Endothelial cell of umbilical vein (primary cell): ENCODE measurements at regions not wholly inside any gene's neighbourhood (a gene's known extent, or its start where the extent isn't known, plus 50 kb on each side); places are given as distances from the start of the nearest gene placed in this dataset.

Experiments
- BruUV-seq: library from RNA; stranded (reverse); fragments of 400-500 nt; replicated peaks from 2 replicates; lab custom pipeline; 2021; lab: Mats Ljungman, UMichigan
- CTCF ChIA-PET: fragments of 300-600, 350-600 bp; sonication (Branson Sonifier 250); formaldehyde crosslinking; loops from one replicate; lab custom pipeline; 2021; ENCODE audit warnings: antibody characterized with exemption, inconsistent platforms; lab: Charles Lee
- POLR2A ChIA-PET: fragments of 300-600, 350-600 bp; sonication (Branson Sonifier 250); formaldehyde crosslinking; loops from one replicate; lab custom pipeline; 2021; ENCODE audit warnings: antibody characterized with exemption, inconsistent platforms; lab: Charles Lee
- DNase-seq: peaks from one replicate; pipeline ENCODE4 v3.0.0-alpha.2; 2011; ENCODE audit warnings: low read depth, low spot score
- FAIRE-seq: peaks from 2 replicates; lab custom pipeline; 2011; peaks lifted over from hg19 to GRCh38; lab: Jason Lieb, UNC
- H2AFZ ChIP-seq: 2 replicates; pipeline ENCODE4 v1.6.0; 2012; ENCODE audit warnings: low read depth, low read length, control low read depth, inconsistent platforms
- H3K27ac ChIP-seq: 2 replicates; pipeline ENCODE4 v1.5.1; 2011; ENCODE audit warnings: low read depth, mild to moderate bottlenecking, control low read depth, low read length, moderate library complexity; ENCODE audit not compliant: insufficient read depth
- H3K27me3 ChIP-seq, 2 experiments: 2 replicates each; pipeline versions ENCODE4 v1.6.0 to v1.6.1; 2011; ENCODE audit warnings: low read length in 2 of 2, mixed read lengths in 1 of 2; ENCODE audit not compliant: control insufficient read depth in 2 of 2, insufficient read depth in 2 of 2
- H3K36me3 ChIP-seq, 2 experiments: 2 replicates in 1 of 2; 3 replicates in 1 of 2; pipeline ENCODE4 v1.5.1; 2011; ENCODE audit warnings: low read length in 2 of 2, mild to moderate bottlenecking in 1 of 2, moderate library complexity in 1 of 2; ENCODE audit not compliant: control insufficient read depth in 2 of 2, insufficient read depth in 2 of 2; ENCODE audit errors: extremely low read depth in 1 of 2
- H3K4me1 ChIP-seq: 3 replicates; pipeline ENCODE4 v1.5.1; 2011; ENCODE audit warnings: mild to moderate bottlenecking, low read length; ENCODE audit not compliant: control insufficient read depth, insufficient read depth; ENCODE audit errors: extremely low read depth
- H3K4me2 ChIP-seq: 2 replicates; pipeline ENCODE4 v1.6.1; 2011; ENCODE audit warnings: low read length, control low read depth, mixed read lengths; ENCODE audit not compliant: insufficient read depth
- H3K4me3 ChIP-seq, 3 experiments: fragments of 200-600 bp in 1 of 3; sonication (generic), shearing (Covaris generic) in 1 of 3; replicated peaks in 1 of 3; 2 replicates each; pipeline ENCODE4 v1.5.1; 2011 to 2016; ENCODE audit warnings: control low read depth in 3 of 3, low read length in 3 of 3, mild to moderate bottlenecking in 2 of 3, inconsistent platforms in 1 of 3, low read depth in 1 of 3, moderate library complexity in 1 of 3; ENCODE audit not compliant: insufficient read depth in 1 of 3
- H3K79me2 ChIP-seq: 2 replicates; pipeline ENCODE4 v1.6.0; 2012; ENCODE audit warnings: low read length, inconsistent platforms; ENCODE audit not compliant: control insufficient read depth, insufficient read depth
- H3K9ac ChIP-seq: replicated peaks from 2 replicates; pipeline ENCODE3; 2011; ENCODE audit warnings: low read length, control low read depth; ENCODE audit not compliant: insufficient read depth; ENCODE audit errors: extremely low read depth
- H3K9me1 ChIP-seq: replicated peaks from 3 replicates; pipeline ENCODE4 v1.6.0; 2011; ENCODE audit warnings: mild to moderate bottlenecking, low read length; ENCODE audit not compliant: control insufficient read depth, insufficient read depth; ENCODE audit errors: extremely low read depth
- H3K9me3 ChIP-seq: replicated peaks from 2 replicates; pipeline ENCODE4 v1.5.1; 2012; ENCODE audit warnings: low read length, inconsistent platforms; ENCODE audit not compliant: control insufficient read depth, insufficient read depth
- H4K20me1 ChIP-seq: replicated peaks from 2 replicates; pipeline ENCODE3; 2011; ENCODE audit warnings: mild to moderate bottlenecking, low read length; ENCODE audit not compliant: control insufficient read depth, insufficient read depth; ENCODE audit errors: extremely low read depth
- CTCF ChIP-seq, 2 donors: IDR thresholded peaks; 1 replicate in 1 of 2; 2 replicates in 1 of 2; pipeline ENCODE4 v1.5.1; 2011; ENCODE audit warnings: low read length in 2 of 2, mild to moderate bottlenecking in 2 of 2, moderate library complexity in 2 of 2, control low read depth in 1 of 2, inconsistent platforms in 1 of 2, low read depth in 1 of 2; ENCODE audit not compliant: insufficient read depth in 1 of 2; ENCODE audit errors: extremely low read depth in 1 of 2
- EZH2 ChIP-seq: IDR thresholded peaks from 2 replicates; pipeline ENCODE4 v1.6.1; 2012; ENCODE audit warnings: borderline replicate concordance, low read depth, mild to moderate bottlenecking, moderate library complexity, low read length, inconsistent platforms; ENCODE audit not compliant: severe bottlenecking
- FOS ChIP-seq: IDR thresholded peaks from 2 replicates; pipeline ENCODE4 v1.6.1; 2011; ENCODE audit warnings: mild to moderate bottlenecking, low read length, moderate library complexity, borderline replicate concordance; ENCODE audit not compliant: insufficient read depth
- GATA2 ChIP-seq: IDR thresholded peaks from 2 replicates; pipeline ENCODE4 v1.7.0; 2011; ENCODE audit warnings: low read depth, mild to moderate bottlenecking, moderate library complexity, mixed read lengths, low read length; ENCODE audit not compliant: insufficient read length, insufficient read depth
- JUN ChIP-seq: IDR thresholded peaks from 2 replicates; pipeline ENCODE4 v1.6.1; 2011; ENCODE audit warnings: borderline replicate concordance, low read depth; ENCODE audit not compliant: insufficient read length, insufficient read depth
- MYC ChIP-seq: IDR thresholded peaks from one replicate; pipeline ENCODE4 v1.6.1; 2011; ENCODE audit warnings: mild to moderate bottlenecking, low read depth, low read length
- POLR2A ChIP-seq: IDR thresholded peaks from 2 replicates; pipeline ENCODE4 v1.6.1; 2012; ENCODE audit warnings: low read depth, mild to moderate bottlenecking, control low read depth, low read length
- POLR2AphosphoS5 ChIP-seq: IDR thresholded peaks from 2 replicates; pipeline ENCODE4 v1.6.1; 2012; ENCODE audit warnings: low read depth, mild to moderate bottlenecking, control low read depth, low read length, moderate library complexity; ENCODE audit not compliant: insufficient read depth
- dilution Hi-C: fragments of 300-500 bp; cut with MboI; formaldehyde crosslinking; loops from one replicate; pipeline ENCODE4 v1.15.0; 2019; ENCODE audit warnings: low sequenced_read_pairs; ENCODE audit not compliant: extremely low pct_ligation_motif_present
- intact Hi-C: fragments of 100-400 bp; cut with micrococcal nuclease; formaldehyde crosslinking; loops from one replicate; pipeline ENCODE4 v1.10.0; 2022
- TF ChIP-seq, protein P1 (sequence below): IDR thresholded peaks from 2 replicates; pipeline ENCODE4 v1.6.1; 2011; ENCODE audit not compliant: insufficient read depth, insufficient read length

DNA sequence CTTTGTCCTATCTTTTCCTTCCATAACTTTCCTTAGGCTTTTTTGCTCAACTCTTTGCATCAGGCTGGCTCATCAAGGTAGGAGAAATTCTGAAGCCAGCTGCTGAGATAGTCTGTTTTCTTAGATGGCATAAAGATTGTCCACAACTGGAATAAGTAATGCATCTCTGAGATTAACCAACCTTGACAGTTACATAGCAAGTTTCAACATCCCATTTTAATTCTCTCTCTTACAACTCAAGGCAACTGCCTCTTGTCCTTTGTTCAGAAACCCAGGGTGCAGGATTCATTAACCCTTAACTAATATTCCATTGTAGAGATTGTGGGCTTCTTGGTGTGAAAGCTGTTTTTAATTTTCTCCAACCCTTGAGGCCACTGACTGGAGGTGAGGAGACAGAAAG lies 239.2 kb downstream of the LACC1 start:
- no peaks in the 10 kb centered on the region for H4K20me1 ChIP-seq
- DNase-seq, result no peak
- no peak for FAIRE-seq
- POLR2A ChIA-PET, result interaction anchor here (1.6 kb wide), 1 partner anchor 318 kb away, joined by 4 read pairs; no protein-coding TSS in a partner anchor
- H3K79me2 ChIP-seq, result no peaks in the 10 kb centered on the region
- TF ChIP-seq POLR2A (no peak), GATA2 (no peak), FOS (no peak), JUN (no peak), EZH2 (no peak), MYC (no peak), POLR2AphosphoS5 (no peak), CTCF (IDR thresholded peaks at IDR 0.05; ENCODE audit: extremely low read depth in 1 of 2, insufficient read depth in 1 of 2, low read depth in 1 of 2, low read length in 2 of 2) (no peak)
- TF ChIP-seq, protein P1, sequence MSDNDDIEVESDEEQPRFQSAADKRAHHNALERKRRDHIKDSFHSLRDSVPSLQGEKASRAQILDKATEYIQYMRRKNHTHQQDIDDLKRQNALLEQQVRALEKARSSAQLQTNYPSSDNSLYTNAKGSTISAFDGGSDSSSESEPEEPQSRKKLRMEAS, result no peak
- dilution Hi-C loops (no loop called here), intact Hi-C loops (no loop called here)
- H3K9ac ChIP-seq, result no peak overlapping the region
- no peak overlapping the region for H3K4me2 ChIP-seq
- H3K27me3 ChIP-seq, result no peaks in the 10 kb centered on the region
- no peaks in the 10 kb centered on the region for H3K9me3 ChIP-seq
- peaks cover 10% of the 10 kb centered on the region for H3K4me1 ChIP-seq
- no peak overlapping the region for H3K27ac ChIP-seq
- no peaks in the 10 kb centered on the region for H3K9me1 ChIP-seq
- H3K36me3 ChIP-seq, result no peaks in the 10 kb centered on the region
- H3K4me3 ChIP-seq, result no peak overlapping the region
- H2AFZ ChIP-seq, result no peak overlapping the region
- CTCF ChIA-PET, result no interaction called here
- BruUV-seq, result no TSS peak
